GM20000 (cell line): ENCODE measurements at regions not wholly inside any gene's neighbourhood (a gene's known extent, or its start where the extent isn't known, plus 50 kb on each side); places are given as distances from the start of the nearest gene placed in this dataset.

Experiments
- DNase-seq: peaks from one replicate; pipeline ENCODE4 v3.0.0; 2012; ENCODE audit warnings: low spot score
- TF ChIP-seq, protein P1 (sequence below): IDR thresholded peaks from 2 replicates; pipeline ENCODE4 v1.5.1; 2012; ENCODE audit warnings: mild to moderate bottlenecking, control low read depth; ENCODE audit errors: extremely low read depth, missing control alignments

DNA sequence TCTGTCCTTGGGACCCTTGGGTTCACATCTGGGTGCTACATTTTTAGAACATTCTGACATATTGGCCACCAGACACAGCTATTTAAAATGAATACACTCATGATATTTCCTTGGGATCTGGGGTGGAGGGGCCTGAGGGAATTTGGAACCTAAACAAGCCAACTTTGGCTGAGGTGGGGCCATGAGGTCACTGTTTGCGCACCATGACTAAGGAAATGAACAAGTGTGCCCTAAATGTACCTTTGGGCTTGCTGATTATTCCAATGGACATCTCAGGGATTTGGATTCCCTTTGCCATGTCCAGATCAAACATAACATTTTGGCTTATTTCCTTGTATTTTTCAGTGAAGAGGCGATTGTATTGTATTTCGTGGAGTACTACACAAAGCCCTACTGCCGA is 80.5 kb upstream of the SEC11C start:
- DNase-seq = no peak
- TF ChIP-seq, protein P1, sequence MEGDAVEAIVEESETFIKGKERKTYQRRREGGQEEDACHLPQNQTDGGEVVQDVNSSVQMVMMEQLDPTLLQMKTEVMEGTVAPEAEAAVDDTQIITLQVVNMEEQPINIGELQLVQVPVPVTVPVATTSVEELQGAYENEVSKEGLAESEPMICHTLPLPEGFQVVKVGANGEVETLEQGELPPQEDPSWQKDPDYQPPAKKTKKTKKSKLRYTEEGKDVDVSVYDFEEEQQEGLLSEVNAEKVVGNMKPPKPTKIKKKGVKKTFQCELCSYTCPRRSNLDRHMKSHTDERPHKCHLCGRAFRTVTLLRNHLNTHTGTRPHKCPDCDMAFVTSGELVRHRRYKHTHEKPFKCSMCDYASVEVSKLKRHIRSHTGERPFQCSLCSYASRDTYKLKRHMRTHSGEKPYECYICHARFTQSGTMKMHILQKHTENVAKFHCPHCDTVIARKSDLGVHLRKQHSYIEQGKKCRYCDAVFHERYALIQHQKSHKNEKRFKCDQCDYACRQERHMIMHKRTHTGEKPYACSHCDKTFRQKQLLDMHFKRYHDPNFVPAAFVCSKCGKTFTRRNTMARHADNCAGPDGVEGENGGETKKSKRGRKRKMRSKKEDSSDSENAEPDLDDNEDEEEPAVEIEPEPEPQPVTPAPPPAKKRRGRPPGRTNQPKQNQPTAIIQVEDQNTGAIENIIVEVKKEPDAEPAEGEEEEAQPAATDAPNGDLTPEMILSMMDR = no peak

GRCh38 chr18:59060551-59060950 is 79.1 kb upstream of the SEC11C start:
- no peak for DNase-seq

GRCh38 chr18:59061914-59062642 is 77.6 kb upstream of the SEC11C start:
- TF ChIP-seq, protein P1 = no peak
- DNase-seq = no peak

More at GRCh38 chr18:59060551-59060950, 79.1 kb upstream of the SEC11C start:
- TF ChIP-seq, protein P1 = no peak

DNA sequence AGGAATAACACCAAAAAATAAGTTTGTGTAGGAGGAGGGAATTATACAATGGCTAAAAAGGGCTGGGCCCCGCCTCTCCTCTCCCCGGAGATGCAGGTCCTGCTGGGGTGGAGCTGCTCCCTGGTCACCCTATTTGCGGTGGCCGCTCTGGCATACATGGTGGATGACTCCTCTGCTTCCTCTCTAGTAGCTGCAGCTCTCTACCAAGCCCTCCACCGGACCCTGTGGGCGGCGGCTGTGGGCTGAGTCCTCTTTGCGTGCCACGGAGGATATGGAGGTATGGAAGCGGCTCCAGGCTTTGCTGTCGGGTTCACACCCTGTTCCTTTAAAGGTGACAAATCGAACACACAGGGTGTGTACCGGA is 77.1 kb upstream of the SEC11C start:
- TF ChIP-seq, protein P1 = no peak
- DNase-seq = no peak

- TF ChIP-seq, protein P1 = no peak
- no peak for DNase-seq
Observed at GRCh38 chr18:59063300-59063906, 76.3 kb upstream of the SEC11C start.

DNA sequence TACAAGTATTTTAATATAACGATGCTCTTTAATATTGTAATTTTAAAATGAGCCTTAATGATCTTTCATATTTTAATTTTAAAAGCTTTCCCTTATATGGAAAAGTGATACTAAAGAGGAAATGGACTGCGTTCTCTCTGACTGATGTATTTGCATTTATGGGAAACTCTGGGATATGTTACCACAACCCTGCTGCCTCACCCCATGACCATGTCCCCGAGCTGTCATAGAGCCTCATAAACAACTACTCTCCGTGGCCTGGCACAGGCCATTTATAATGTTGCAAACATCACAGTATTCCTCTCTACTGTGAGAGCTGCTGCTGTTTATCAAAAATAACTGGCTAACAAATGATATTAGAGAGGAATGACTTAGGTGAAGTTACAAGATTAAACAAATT is 75.8 kb upstream of the SEC11C start:
- DNase-seq = no peak
- TF ChIP-seq, protein P1 = no peak

DNA sequence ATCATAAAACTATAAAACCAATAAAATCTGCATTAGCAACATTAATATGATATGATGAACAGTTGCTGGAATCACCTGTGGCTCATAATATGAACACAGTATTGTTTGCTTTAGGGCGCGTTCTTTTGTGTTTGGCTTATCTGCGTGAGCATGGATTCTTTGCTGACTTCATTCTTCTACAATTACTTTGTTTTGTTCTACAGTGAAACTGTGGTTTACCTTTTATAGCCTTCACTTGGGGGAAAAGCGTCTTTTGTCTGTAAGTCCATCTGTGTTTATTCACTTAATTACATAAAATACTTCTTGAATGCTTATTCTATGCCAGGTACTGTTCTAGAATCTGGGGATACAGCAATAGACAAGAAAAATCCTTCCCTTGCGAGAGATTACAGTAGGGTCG is 74.0 kb upstream of the SEC11C start:
- TF ChIP-seq, protein P1 = no peak
- DNase-seq = no peak
